ENCODE measurements at regions not wholly inside any gene's neighbourhood (a gene's known extent, or its start where the extent isn't known, plus 50 kb on each side); places are given as distances from the start of the nearest gene placed in this dataset.

- H3K4me3 ChIP-seq = no peak overlapping the region
- H3K27me3 ChIP-seq = no peaks in the 10 kb centered on the region
- H3K4me1 ChIP-seq = no peaks in the 10 kb centered on the region
- no peaks in the 10 kb centered on the region for H3K36me3 ChIP-seq
- no peak for TF ChIP-seq CTCF (IDR thresholded peaks at IDR 0.05)
- TF ChIP-seq POLR2A (IDR thresholded peaks at IDR 0.05) = no peak
- ATAC-seq (no peak), DNase-seq (no peak)
- H3K27ac ChIP-seq = no peak overlapping the region
- no peaks in the 10 kb centered on the region for H3K9me3 ChIP-seq
- intact Hi-C loops (cut with DNase I) = no loop called here
These were observed 172.0 kb upstream of the GLRA2 start for GRCh38 chrX:14357314-14357713.

- no peaks in the 10 kb centered on the region for H3K27me3 ChIP-seq
- no peak overlapping the region for H3K4me3 ChIP-seq
- H3K27ac ChIP-seq = no peak overlapping the region
- no peaks in the 10 kb centered on the region for H3K4me1 ChIP-seq
- 69 to 90% (median 87%) methylated on average over 1 of the region's 1 CpG for WGBS, 4 donors
- DNase-seq (no peak), ATAC-seq (no peak)
- TF ChIP-seq CTCF (IDR thresholded peaks at IDR 0.05) (no peak), POLR2A (IDR thresholded peaks at IDR 0.05) (no peak)
- H3K36me3 ChIP-seq = no peaks in the 10 kb centered on the region
- intact Hi-C loops (cut with DNase I) = no loop called here
- H3K9me3 ChIP-seq = no peaks in the 10 kb centered on the region
These were observed 172.9 kb upstream of the GLRA2 start for GRCh38 chrX:14356401-14356800.

GRCh38 chrX:14355556-14355955 is 173.8 kb upstream of the GLRA2 start:
- Histone ChIP-seq H3K9me3 (no peaks in the 10 kb centered on the region), H3K27me3 (no peaks in the 10 kb centered on the region), H3K36me3 (no peaks in the 10 kb centered on the region), H3K4me3 (no peak overlapping the region), H3K4me1 (no peaks in the 10 kb centered on the region), H3K27ac (no peak overlapping the region)
- ATAC-seq (no peak), DNase-seq (no peak)
- no peak for TF ChIP-seq CTCF (IDR thresholded peaks at IDR 0.05)
- no peak for TF ChIP-seq POLR2A (IDR thresholded peaks at IDR 0.05)
- intact Hi-C loops (cut with DNase I) = no loop called here

GRCh38 chrX:14354521-14354920 is 174.8 kb upstream of the GLRA2 start:
- Histone ChIP-seq H3K27ac (no peak overlapping the region), H3K4me3 (no peak overlapping the region), H3K36me3 (no peaks in the 10 kb centered on the region), H3K4me1 (no peaks in the 10 kb centered on the region), H3K9me3 (peaks cover 0 to 4% (median 0%) of the 10 kb centered on the region in 12 donors), H3K27me3 (no peaks in the 10 kb centered on the region)
- ATAC-seq = no peak
- intact Hi-C loops (cut with DNase I) = no loop called here
- 46 to 69% (median 68%) methylated on average over 3 of the region's 3 CpGs for WGBS, 4 donors
- TF ChIP-seq CTCF (IDR thresholded peaks at IDR 0.05) = no peak
- TF ChIP-seq POLR2A (IDR thresholded peaks at IDR 0.05) = no peak
- DNase-seq = no peak

Measured in heart left ventricle (tissue), 16 donors.